ENCODE measurements at regions not wholly inside any gene's neighbourhood (a gene's known extent, or its start where the extent isn't known, plus 50 kb on each side); places are given as distances from the start of the nearest gene placed in this dataset.

- DNase-seq = peak; percentile 72
Measured at GRCh38 chr2:18422432-18423165, 137.9 kb downstream of the RDH14 start.

- peak; percentile 84 for DNase-seq
Measured at GRCh38 chr2:18413676-18414396, 146.6 kb downstream of the RDH14 start.

DNA sequence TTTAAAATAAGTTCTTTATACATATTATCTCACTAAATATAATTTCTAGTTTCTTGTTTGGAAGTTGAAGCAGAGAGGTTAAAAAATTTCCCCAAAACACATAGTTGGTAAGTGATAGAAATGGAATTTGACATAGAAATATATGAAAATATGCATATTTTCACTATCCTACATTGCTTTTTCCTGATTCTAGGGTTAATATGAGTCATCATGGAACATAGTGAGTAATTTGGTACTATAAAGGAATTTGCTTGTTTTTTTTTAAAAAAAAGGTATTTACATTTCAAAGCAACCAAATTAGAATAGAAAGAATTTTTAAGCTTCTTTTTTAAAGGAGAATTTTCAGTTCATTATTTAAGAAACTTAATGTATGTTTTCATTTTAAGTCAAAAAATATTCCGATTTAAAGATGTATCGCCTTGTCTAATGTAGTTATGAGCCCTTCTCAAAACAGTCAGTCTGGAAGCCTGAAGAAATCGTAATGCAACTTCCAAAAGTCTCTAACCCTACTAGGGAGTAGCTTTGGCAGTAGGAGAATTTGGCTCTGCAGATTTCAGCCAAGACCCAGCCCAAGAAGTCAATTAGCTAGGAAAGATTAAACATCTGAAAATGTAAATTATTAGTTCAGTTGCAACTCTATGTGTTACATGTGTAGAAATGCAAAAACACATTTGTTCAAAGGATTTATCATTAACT is 147.3 kb downstream of the RDH14 start:
- peak; percentile 61 for DNase-seq

GRCh38 chr2:18411626-18412025 is 148.8 kb downstream of the RDH14 start:
- no peak for DNase-seq

- no peak for DNase-seq
Measured at GRCh38 chr2:18410543-18410942, 149.9 kb downstream of the RDH14 start.

- no peak for DNase-seq
Measured at GRCh38 chr2:18408638-18409037, 151.8 kb downstream of the RDH14 start.

DNA sequence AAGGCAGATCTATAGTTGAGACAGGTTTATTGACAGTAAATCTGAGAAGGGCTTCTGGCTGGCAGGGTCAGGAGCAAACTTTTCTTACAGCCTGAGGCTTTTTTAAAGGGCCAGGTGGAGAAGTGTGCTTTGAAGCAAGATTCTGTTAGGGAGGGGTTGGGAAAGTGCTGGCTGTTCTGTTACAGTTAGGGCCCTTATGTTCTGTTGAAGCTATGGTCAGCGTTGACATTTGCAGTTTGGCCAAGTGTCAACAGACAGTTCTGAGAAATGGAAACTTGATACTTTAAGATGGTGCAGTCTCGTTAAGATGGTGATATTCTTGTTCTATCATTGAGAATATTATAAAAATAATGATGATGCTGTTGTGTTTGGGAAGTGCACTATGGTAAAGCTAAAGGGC is 154.2 kb downstream of the RDH14 start:
- DNase-seq = no peak

DNA sequence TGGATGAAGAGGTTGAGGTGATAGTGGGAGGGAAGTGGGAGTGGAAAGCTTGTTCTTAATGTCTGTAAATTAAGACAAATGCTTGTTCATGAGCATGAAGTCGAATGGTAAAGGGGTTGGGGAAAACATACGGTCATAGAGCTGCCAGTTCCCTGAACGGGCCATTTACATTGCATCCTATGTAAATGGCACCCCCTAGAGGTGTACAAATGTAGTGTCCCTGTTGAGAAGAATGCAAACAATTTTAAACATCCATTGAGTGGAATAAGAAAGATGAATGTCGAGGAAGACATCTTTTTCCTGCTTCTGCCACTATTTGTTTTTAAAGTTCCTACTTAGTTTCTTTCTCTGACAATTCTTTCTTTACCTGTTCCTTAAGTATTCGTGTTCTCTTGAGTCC is 155.7 kb downstream of the RDH14 start:
- DNase-seq = peak; percentile 52

DNA sequence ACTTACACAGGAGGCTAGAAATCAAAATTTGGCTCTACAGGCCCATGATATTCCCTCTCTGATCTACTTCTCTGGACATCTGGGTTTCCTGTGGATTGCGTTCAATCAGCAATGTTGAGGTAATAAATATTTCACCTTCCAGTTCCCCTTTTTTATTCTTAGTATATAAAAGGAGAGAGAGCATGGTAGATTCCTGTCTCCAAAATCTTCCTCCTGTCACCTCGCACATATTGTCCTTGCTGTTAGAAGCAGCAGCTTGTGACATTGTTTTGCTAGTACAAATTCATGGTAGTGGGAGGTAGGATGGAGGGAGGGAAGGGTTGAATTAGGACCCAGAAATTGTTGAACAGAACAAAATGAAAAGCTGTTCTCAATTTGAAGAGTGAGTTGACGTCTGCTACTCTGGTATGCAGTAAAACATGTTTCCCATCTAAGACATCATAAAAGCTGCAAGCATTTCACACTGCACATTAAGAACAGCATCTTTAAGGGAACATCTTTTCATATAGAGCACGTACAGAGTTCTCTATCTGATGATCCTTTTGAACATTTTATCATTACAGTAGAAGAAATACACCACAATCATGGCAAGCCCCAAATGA is 156.4 kb downstream of the RDH14 start:
- peak; percentile 70 for DNase-seq

GRCh38 chr2:18402831-18403230 is 157.6 kb downstream of the RDH14 start:
- DNase-seq = peak; percentile 82

DNA sequence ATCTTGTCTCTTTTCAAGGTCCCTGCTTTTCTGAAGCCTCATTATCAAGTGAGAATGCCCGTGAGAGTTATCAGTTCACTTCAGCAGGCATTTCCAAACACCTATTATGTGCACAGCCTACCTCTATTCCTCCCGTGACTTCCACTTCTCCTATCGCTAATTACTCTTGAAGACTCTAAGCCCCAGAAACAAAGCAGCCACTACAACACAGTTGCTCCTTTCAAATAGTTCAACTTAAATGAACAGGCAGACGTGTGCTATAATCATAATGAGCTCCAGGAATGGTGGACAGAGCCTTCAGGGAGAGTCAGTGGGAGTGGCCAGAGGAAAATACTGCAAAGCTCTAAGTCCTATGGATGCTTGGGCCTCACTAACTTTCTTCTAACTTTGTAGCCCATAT is 159.0 kb downstream of the RDH14 start:
- DNase-seq = no peak

DNA sequence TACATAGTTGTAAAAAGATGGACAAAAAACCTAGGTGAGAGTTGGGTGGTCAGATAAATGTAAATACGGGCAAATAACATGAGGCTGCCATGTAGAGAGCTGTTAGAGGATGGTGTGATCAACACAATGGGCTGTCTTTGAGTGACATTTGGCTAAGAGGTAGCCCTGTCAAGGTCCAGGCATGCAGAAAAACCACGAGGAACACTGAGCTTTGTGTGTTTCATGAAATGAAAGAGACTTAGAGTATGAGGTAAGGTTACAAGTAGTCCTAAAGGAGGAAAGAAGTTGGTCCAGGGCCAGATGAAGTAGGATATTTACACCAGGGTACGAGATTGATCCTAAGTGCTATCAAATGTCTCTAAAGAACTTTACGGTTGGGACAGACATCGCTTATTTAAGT is 160.9 kb downstream of the RDH14 start:
- peak; percentile 55 for DNase-seq

GRCh38 chr2:18398833-18399232 is 161.6 kb downstream of the RDH14 start:
- DNase-seq = peak; percentile 65

GRCh38 chr2:18396329-18397010 is 164.0 kb downstream of the RDH14 start:
- peak; percentile 92 for DNase-seq

- DNase-seq = no peak
Measured at GRCh38 chr2:18395555-18395954, 164.9 kb downstream of the RDH14 start.

DNA sequence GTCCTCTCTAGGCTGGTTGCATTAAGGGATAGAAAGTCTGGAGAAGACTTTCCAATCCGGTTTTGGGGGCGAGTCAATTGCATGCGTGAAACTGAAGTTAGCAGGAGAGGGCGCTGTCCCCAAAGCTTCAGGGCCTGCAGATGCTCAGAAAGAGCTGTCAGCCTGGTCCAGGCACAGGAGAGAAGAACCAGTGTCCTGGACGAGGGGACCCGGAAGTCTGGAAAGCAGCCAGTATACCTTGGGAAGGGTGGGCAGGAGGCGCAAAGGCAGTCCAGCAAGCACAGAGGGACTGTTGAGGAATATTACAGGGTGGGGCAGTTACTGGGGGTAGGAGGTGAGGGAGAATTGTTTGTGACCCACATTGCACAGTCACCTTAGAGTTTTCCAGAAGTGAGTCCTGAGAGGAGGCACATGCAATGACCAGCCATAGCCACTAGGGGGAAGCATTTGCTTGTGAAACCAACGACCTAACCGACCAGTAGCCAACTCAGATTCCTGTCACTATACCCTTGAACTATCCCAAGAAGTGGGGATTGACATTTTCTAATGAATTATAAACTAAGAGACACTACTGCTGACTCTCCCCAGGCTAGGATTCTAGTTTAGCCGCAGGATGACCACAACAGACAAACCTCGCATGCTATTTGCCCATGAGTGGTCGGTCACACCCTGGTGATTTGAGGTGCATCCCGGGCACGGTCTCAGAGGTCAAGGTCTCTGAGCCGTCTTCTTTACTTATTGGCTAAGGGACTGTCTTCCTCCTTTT is 172.8 kb downstream of the RDH14 start:
- peak; percentile 78 for DNase-seq

GRCh38 chr2:18384242-18384641 is 176.2 kb downstream of the RDH14 start:
- DNase-seq = peak; percentile 28

DNA sequence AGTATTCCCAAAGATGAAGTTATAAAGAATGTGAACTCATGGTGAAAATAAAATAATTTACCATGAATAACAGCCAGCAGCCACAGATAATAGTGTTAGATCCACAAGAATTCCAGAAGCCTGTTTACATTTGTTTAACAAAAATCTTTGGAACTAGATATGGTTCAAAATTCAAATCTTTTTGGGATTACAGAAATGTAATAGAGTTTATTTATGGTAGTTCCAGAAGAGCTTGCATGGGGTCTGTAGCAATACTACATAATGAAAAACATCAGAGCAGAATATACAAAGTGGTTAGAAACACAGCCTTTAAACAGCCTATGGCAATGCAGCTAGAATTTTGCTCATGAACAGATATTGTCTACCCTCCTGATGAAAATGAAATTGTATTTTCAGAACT is 179.1 kb downstream of the RDH14 start:
- DNase-seq = no peak

- DNase-seq = no peak
Measured at GRCh38 chr2:18380321-18380720, 180.1 kb downstream of the RDH14 start.

DNA sequence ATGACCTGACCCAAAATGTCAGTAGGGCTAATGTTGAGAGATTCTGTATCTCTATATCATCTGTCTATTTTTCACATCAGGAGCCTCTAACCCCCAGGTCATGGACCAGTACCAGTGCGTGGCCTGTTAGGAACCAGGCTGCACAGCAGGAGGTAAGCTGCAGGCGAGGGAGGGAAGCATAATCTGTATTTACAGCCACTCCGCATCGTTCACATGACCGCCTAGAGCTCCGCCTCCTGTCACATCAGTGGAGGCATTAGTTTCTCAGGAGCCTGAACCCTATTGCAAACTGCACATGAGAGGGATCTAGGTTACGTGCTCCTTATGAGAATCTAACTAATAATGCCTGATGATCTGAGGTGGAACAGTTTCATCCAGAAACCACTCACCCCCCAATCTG is 180.6 kb downstream of the RDH14 start:
- no peak for DNase-seq

- DNase-seq = peak; percentile 50
Measured at GRCh38 chr2:18378020-18378653, 182.3 kb downstream of the RDH14 start.

GRCh38 chr2:18376936-18377335 is 183.5 kb downstream of the RDH14 start:
- no peak for DNase-seq
